Occipital lobe (tissue), 1 donor: ENCODE measurements at regions not wholly inside any gene's neighbourhood (a gene's known extent, or its start where the extent isn't known, plus 50 kb on each side); places are given as distances from the start of the nearest gene placed in this dataset.

Source experiments
- DNase-seq: peaks from one replicate; lab custom pipeline; 2025; lab: John Stamatoyannopoulos, UW

- DNase-seq, result no peak
Measured at GRCh38 chr3:83092521-83093221, 1331.2 kb upstream of the GBE1 start.

GRCh38 chr3:83076041-83076440 is 1314.6 kb upstream of the GBE1 start:
- no peak for DNase-seq

DNA sequence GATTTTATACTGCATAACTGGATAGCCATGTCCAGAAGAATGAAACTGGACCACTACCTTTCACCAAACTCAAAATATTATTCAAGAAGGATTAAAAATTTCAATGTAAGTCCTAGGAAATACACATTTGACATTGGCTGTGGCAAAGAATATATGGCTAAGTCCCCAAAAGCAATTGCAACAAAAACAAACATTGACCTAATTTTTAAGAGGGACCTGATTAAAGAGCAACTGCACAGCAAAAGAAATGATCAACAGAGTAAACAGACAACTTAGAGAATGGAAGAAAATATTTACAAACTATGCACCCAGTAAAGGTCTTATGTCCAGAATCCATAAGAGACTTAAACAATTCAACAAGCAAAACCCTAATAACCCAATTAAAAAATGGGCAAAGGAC is 1313.0 kb upstream of the GBE1 start:
- no peak for DNase-seq

DNA sequence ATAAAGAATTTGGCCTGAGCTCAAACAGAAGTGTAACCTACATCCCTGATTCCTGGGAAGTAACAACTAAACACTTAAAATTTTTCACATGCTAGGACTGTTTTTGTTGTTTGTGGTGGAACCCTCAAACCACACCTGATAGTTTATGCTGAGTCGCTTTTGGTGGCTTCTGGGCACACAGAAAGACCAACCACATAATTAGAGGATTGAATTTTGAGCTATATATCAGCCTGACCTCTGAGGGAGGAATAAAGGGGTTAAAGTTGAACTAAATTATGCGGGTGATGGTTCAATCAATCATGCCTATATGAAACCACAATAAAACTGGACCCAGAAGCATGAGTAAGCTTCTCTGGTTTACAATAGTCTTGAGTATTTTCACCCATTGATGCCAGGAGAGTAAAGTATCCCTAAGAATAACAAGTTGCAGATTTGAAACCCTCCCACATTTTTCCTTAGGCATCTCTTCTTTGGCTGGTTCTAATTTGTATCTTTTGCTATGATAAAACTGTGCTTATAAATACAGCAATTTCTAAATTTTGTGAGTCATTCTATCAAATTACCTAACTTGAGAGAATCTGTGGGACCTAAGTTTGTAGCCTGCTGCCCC is 1304.5 kb upstream of the GBE1 start:
- DNase-seq, result no peak

DNA sequence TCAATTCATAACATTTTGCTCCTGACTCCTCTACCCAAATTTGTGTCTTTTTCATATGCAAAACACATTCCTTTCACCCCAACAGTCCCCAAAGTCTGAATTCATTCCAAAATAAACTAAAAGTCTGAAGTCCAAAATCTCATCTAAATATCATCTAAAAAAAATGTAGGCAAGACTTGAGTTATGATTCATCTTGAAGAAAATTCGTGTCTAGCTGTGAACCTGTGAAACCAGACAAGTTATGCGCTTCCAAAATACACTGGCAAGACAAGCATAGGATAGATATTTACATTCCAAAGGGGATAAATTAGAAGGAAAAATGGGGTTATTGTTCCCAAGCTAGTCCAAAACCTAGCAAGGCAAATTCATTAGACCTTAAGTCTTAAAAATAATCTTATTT is 1302.0 kb upstream of the GBE1 start:
- no peak for DNase-seq

- DNase-seq, result no peak
Measured at GRCh38 chr3:83048556-83048955, 1287.1 kb upstream of the GBE1 start.

- DNase-seq, result no peak
Measured at GRCh38 chr3:83039422-83039821, 1278.0 kb upstream of the GBE1 start.

GRCh38 chr3:83035704-83036010 is 1274.2 kb upstream of the GBE1 start:
- DNase-seq, result no peak

- no peak for DNase-seq
Measured at GRCh38 chr3:83034806-83035703, 1273.6 kb upstream of the GBE1 start.

- no peak for DNase-seq
Measured at GRCh38 chr3:83033133-83033532, 1271.7 kb upstream of the GBE1 start.

GRCh38 chr3:83023086-83023485 is 1261.6 kb upstream of the GBE1 start:
- DNase-seq, result no peak

- no peak for DNase-seq
Measured at GRCh38 chr3:83011481-83011880, 1250.0 kb upstream of the GBE1 start.

DNA sequence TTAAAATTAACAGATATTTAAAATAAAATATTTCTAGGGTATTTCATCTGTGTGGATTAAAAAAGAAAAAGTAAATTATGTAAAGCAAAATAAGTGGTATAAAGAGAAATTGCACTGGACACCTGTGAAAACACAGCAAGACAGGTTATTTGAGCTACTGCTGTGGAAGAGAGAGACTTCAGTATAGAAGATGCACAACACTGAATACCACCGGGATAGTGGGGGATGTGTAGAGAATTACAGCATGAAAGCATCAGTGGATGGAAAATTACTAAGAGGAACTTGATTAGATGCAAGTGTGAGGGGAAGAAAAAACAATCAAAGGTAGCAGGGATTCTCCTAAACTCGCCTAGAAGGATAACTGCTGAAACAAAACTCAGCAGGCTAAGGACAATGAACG is 1242.5 kb upstream of the GBE1 start:
- no peak for DNase-seq

- DNase-seq, result no peak
Measured at GRCh38 chr3:83002869-83003445, 1241.5 kb upstream of the GBE1 start.

- no peak for DNase-seq
Measured at GRCh38 chr3:82999777-83000176, 1238.3 kb upstream of the GBE1 start.

GRCh38 chr3:82978368-82978767 is 1216.9 kb upstream of the GBE1 start:
- no peak for DNase-seq

GRCh38 chr3:82977871-82978270 is 1216.4 kb upstream of the GBE1 start:
- no peak for DNase-seq

GRCh38 chr3:82973791-82974190 is 1212.3 kb upstream of the GBE1 start:
- DNase-seq, result no peak

DNA sequence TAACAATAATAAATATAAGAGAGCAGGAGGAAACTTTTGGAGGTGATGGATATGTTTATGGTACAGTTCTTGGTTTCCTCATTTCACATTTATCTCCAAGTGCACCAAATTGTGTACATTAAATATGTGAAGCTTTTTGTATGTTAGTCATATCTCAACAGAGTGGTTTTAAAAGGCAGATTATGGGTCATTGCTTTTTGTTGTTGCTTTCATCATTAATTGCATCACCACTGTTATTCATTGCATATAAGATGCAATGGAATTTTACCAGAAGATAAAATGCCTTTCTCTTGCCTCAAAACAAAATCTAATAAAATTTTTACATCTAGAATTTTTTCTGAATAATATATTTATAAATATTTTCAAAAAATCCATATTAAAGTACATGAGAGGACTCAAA is 1198.9 kb upstream of the GBE1 start:
- DNase-seq, result no peak

DNA sequence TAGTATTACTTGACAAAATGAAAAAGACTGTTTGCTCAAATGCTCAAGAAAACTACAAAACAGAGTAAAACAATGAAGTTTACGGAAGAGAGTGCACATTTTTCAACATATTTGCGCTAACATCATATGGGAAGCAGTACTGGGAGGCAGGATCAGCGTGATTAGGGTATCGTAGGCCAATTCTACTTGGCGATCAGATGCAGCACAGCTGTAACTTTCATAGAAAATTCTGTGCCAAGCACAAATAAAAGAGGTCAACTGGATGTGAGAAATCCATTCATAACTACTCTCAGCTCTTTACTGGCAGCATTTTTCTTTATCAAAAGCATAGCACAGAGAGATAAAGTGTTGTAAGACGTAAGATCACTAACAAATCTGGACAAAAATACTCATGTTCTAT is 1196.3 kb upstream of the GBE1 start:
- no peak for DNase-seq

GRCh38 chr3:82957079-82957478 is 1195.6 kb upstream of the GBE1 start:
- no peak for DNase-seq

DNA sequence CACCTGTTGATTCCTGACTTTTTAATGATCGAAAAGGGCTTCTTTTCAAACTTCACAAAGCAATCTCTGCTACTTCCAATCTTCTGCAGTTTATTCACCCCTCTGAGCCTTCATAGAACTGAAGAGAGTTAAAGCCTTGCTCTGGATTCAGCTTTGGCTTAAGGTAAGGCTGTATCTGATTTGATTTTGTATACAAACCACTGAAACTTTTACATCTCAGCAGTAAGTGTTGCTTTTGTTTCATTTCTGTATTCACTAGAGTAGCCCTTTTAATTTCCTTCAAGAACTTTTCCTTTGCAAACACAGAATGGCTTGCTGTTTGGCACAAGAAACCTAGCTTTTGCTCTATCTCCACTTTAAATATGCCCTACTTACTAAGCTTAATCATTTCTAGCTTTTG is 1193.0 kb upstream of the GBE1 start:
- DNase-seq, result no peak
